ENCODE measurements at regions not wholly inside any gene's neighbourhood (a gene's known extent, or its start where the extent isn't known, plus 50 kb on each side); places are given as distances from the start of the nearest gene placed in this dataset.

DNA sequence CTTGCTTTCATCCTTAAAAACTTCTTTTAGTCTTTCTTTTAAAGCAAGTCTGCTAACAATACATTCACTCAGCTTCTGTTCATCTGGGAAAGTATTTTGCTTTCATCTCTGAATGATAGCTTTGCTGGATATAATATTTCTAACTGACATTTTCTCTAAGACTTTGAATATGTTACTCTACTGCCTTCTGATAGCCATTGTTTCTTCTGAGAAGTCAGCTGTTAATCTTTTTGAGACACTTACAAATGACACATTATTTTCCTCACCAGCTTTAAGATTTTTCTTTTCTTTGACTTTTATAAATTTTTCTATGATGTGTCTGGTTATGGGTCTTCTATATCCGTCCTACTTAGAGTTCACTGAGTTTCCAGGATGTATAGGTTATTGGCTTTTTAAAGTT is 643.1 kb downstream of the KCNA4 start:
- BruUV-seq (replicated peaks), result no TSS peak
- H3K4me3 Mint-ChIP-seq (ENCODE audit: unreplicated experiment), result no peak overlapping the region
- POLR2A ChIA-PET, result no interaction called here
- intact Hi-C loops (cut with micrococcal nuclease), result no loop called here
- peaks cover 23% of the 10 kb centered on the region for H3K9me3 Mint-ChIP-seq (ENCODE audit: unreplicated experiment)
- peaks cover 4% of the 10 kb centered on the region for H3K36me3 Mint-ChIP-seq (ENCODE audit: insufficient read depth, unreplicated experiment)
- no peak for DNase-seq (ENCODE audit: unreplicated experiment)
- CTCF ChIA-PET, result no interaction called here
- TF ChIP-seq, protein P1, sequence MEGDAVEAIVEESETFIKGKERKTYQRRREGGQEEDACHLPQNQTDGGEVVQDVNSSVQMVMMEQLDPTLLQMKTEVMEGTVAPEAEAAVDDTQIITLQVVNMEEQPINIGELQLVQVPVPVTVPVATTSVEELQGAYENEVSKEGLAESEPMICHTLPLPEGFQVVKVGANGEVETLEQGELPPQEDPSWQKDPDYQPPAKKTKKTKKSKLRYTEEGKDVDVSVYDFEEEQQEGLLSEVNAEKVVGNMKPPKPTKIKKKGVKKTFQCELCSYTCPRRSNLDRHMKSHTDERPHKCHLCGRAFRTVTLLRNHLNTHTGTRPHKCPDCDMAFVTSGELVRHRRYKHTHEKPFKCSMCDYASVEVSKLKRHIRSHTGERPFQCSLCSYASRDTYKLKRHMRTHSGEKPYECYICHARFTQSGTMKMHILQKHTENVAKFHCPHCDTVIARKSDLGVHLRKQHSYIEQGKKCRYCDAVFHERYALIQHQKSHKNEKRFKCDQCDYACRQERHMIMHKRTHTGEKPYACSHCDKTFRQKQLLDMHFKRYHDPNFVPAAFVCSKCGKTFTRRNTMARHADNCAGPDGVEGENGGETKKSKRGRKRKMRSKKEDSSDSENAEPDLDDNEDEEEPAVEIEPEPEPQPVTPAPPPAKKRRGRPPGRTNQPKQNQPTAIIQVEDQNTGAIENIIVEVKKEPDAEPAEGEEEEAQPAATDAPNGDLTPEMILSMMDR (IDR thresholded peaks at IDR 0.05; ENCODE audit: unreplicated experiment), result no peak
- H3K27me3 Mint-ChIP-seq (ENCODE audit: insufficient read depth, unreplicated experiment), result no peaks in the 10 kb centered on the region
- no peaks in the 10 kb centered on the region for H3K4me1 Mint-ChIP-seq (ENCODE audit: insufficient read depth, unreplicated experiment)
- H3K27ac Mint-ChIP-seq (ENCODE audit: low read depth, unreplicated experiment), result no peak overlapping the region

- Mint-ChIP-seq H3K27ac (ENCODE audit: low read depth, unreplicated experiment) (no peak overlapping the region), H3K36me3 (ENCODE audit: insufficient read depth, unreplicated experiment) (peaks cover 4% of the 10 kb centered on the region), H3K9me3 (ENCODE audit: unreplicated experiment) (peaks cover 8% of the 10 kb centered on the region), H3K4me1 (ENCODE audit: insufficient read depth, unreplicated experiment) (no peaks in the 10 kb centered on the region), H3K4me3 (ENCODE audit: unreplicated experiment) (no peak overlapping the region), H3K27me3 (ENCODE audit: insufficient read depth, unreplicated experiment) (no peaks in the 10 kb centered on the region)
- no peak for DNase-seq (ENCODE audit: unreplicated experiment)
- TF ChIP-seq, protein P1 (IDR thresholded peaks at IDR 0.05; ENCODE audit: unreplicated experiment), result no peak
- intact Hi-C loops (cut with micrococcal nuclease), result no loop called here
- CTCF ChIA-PET, result interaction anchor here (0.7 to 1.8 kb wide), 2 partner anchors 23 to 472 kb away, joined by 3 to 4 read pairs; no protein-coding TSS in a partner anchor
- POLR2A ChIA-PET, result no interaction called here
- BruUV-seq (replicated peaks), result no TSS peak
Measured at GRCh38 chr11:29368126-29368525, 648.7 kb downstream of the KCNA4 start.

DNA sequence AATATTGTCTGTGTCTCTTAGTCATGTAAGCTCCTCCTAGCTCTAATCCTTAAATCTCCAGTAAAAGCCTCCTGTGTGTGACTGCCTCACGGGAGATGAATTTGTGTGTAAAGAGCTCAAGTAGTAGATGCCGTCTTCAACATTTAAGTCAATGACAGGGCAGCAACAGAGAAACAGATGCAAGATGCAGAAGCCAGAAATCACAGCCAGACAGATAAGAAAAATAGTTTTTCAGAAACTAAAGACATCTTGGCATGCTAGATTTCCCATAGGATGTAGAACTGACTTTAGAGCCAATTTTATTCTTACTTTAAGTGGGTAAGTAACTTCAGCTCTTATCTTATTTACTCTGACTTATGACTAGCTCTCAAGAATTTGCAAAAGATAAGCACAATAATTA is 652.8 kb downstream of the KCNA4 start:
- intact Hi-C loops (cut with micrococcal nuclease), result no loop called here
- BruUV-seq (replicated peaks), result no TSS peak
- DNase-seq (ENCODE audit: unreplicated experiment), result no peak
- ChIA-PET POLR2A (interaction anchor here (0.6 kb wide), 1 partner anchor 1642 kb away, joined by 3 read pairs; no protein-coding TSS in a partner anchor), CTCF (interaction anchor here (1.1 to 1.6 kb wide), 2 partner anchors 20 to 1099 kb away, joined by 3 read pairs; no protein-coding TSS in a partner anchor)
- no peaks in the 10 kb centered on the region for H3K9me3 Mint-ChIP-seq (ENCODE audit: unreplicated experiment)
- no peaks in the 10 kb centered on the region for H3K27me3 Mint-ChIP-seq (ENCODE audit: insufficient read depth, unreplicated experiment)
- no peaks in the 10 kb centered on the region for H3K36me3 Mint-ChIP-seq (ENCODE audit: insufficient read depth, unreplicated experiment)
- no peak overlapping the region for H3K4me3 Mint-ChIP-seq (ENCODE audit: unreplicated experiment)
- H3K27ac Mint-ChIP-seq (ENCODE audit: low read depth, unreplicated experiment), result no peak overlapping the region
- peaks cover 6% of the 10 kb centered on the region for H3K4me1 Mint-ChIP-seq (ENCODE audit: insufficient read depth, unreplicated experiment)
- TF ChIP-seq, protein P1 (IDR thresholded peaks at IDR 0.05; ENCODE audit: unreplicated experiment), result no peak

DNA sequence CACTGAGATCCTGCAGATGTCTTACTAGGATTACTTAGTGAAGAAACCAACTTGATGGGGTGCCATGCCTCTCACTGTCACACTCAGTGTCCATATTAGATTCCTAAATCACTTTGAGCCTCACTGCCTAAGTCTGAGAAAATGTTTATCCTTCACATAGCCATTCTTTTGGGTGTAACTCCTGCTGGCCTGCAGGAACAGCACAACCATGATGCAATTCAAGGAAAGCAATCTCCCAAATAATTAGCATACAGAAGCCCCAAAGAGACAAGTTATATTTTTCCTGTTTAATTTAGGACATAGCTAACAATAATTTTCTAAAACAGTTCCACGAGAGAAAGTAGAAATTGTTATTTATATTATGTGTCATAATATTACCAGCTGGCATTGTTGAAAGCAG is 655.5 kb downstream of the KCNA4 start:
- intact Hi-C loops (cut with micrococcal nuclease), result no loop called here
- Mint-ChIP-seq H3K4me1 (ENCODE audit: insufficient read depth, unreplicated experiment) (peaks cover 6% of the 10 kb centered on the region), H3K9me3 (ENCODE audit: unreplicated experiment) (no peaks in the 10 kb centered on the region), H3K27me3 (ENCODE audit: insufficient read depth, unreplicated experiment) (no peaks in the 10 kb centered on the region), H3K36me3 (ENCODE audit: insufficient read depth, unreplicated experiment) (no peaks in the 10 kb centered on the region), H3K27ac (ENCODE audit: low read depth, unreplicated experiment) (no peak overlapping the region), H3K4me3 (ENCODE audit: unreplicated experiment) (no peak overlapping the region)
- TF ChIP-seq, protein P1 (IDR thresholded peaks at IDR 0.05; ENCODE audit: unreplicated experiment), result no peak
- no peak for DNase-seq (ENCODE audit: unreplicated experiment)
- no TSS peak for BruUV-seq (replicated peaks)
- ChIA-PET CTCF (interaction anchor here (0.6 to 3.0 kb wide), 2 partner anchors 17 to 58 kb away, joined by 3 to 17 read pairs; no protein-coding TSS in a partner anchor), POLR2A (interaction anchor here (1.0 kb wide), 1 partner anchor 13 kb away, joined by 3 read pairs; no protein-coding TSS in a partner anchor)
